Natural killer cell (primary cell): ENCODE measurements at regions not wholly inside any gene's neighbourhood (a gene's known extent, or its start where the extent isn't known, plus 50 kb on each side); places are given as distances from the start of the nearest gene placed in this dataset.

ENCODE experiments used
- ATAC-seq, 3 donors: fragments of 150-1000 bp in 2 of 3; fragments of 200-7000 bp in 1 of 3; cut with Tn5 transposase; 1 replicate in 1 of 3; 2 replicates in 2 of 3; pipeline ENCODE4 v1.10.0; 2021; ENCODE audit warnings: mild to moderate bottlenecking in 2 of 3, moderate library complexity in 2 of 3
- DNase-seq, 2 donors: peaks; one replicate each; pipeline versions ENCODE4 v3.0.0 to v3.0.0-alpha.2; 2013 to 2021; ENCODE audit warnings: mixed read lengths in 1 of 2
- H3K27ac ChIP-seq: one replicate; pipeline ENCODE4 v1.5.1; 2013; ENCODE audit warnings: mild to moderate bottlenecking, low read length
- H3K27me3 ChIP-seq: one replicate; pipeline ENCODE4 v1.6.1; 2013; ENCODE audit warnings: low read length; ENCODE audit not compliant: control insufficient read depth, insufficient read depth
- H3K36me3 ChIP-seq: one replicate; pipeline ENCODE4 v1.6.1; 2013; ENCODE audit warnings: low read length; ENCODE audit not compliant: control insufficient read depth, insufficient read depth
- H3K4me1 ChIP-seq: one replicate; pipeline ENCODE4 v1.6.1; 2013; ENCODE audit warnings: low read length; ENCODE audit not compliant: control insufficient read depth, insufficient read depth
- H3K4me3 ChIP-seq: one replicate; pipeline ENCODE4 v1.5.1; 2013; ENCODE audit warnings: low read length
- H3K9me3 ChIP-seq: one replicate; pipeline ENCODE4 v1.6.1; 2013; ENCODE audit warnings: low read length; ENCODE audit not compliant: control insufficient read depth, insufficient read depth
- H3K27ac Mint-ChIP-seq, 2 donors: one replicate each; pipeline ENCODE4 v1.8.0; 2022; ENCODE audit warnings: mild to moderate bottlenecking in 2 of 2, mixed read lengths in 2 of 2, moderate library complexity in 1 of 2
- H3K27me3 Mint-ChIP-seq, 2 donors: one replicate each; pipeline ENCODE4 v1.8.0; 2022; ENCODE audit warnings: low read depth in 2 of 2, mixed read lengths in 2 of 2
- H3K36me3 Mint-ChIP-seq: one replicate; pipeline ENCODE4 v1.8.0; 2022; ENCODE audit warnings: mixed read lengths
- H3K4me1 Mint-ChIP-seq, 2 donors: one replicate each; pipeline ENCODE4 v1.8.0; 2022; ENCODE audit warnings: mixed read lengths in 2 of 2
- H3K4me3 Mint-ChIP-seq: one replicate; pipeline ENCODE4 v1.8.0; 2022; ENCODE audit warnings: mild to moderate bottlenecking, moderate library complexity, mixed read lengths
- H3K9me3 Mint-ChIP-seq, 2 donors: one replicate each; pipeline ENCODE4 v1.8.0; 2022; ENCODE audit warnings: mixed read lengths in 2 of 2
- WGBS: methylation state at CpG from one replicate; pipeline ENCODE4 v1.1.7; 2013; ENCODE audit warnings: missing lambda C conversion rate; ENCODE audit not compliant: insufficient coverage; 5-methylcytosine and 5-hydroxymethylcytosine counted together
- intact Hi-C: fragments of 100-400 bp; cut with micrococcal nuclease; formaldehyde crosslinking; loops from one replicate; pipeline ENCODE4 v1.14.2; 2022
- TF ChIP-seq, protein P1 (sequence below): fragments of 200-600 bp; IDR thresholded peaks from one replicate; pipeline ENCODE4 v1.8.0; 2022; ENCODE audit warnings: antibody characterized with exemption

DNA sequence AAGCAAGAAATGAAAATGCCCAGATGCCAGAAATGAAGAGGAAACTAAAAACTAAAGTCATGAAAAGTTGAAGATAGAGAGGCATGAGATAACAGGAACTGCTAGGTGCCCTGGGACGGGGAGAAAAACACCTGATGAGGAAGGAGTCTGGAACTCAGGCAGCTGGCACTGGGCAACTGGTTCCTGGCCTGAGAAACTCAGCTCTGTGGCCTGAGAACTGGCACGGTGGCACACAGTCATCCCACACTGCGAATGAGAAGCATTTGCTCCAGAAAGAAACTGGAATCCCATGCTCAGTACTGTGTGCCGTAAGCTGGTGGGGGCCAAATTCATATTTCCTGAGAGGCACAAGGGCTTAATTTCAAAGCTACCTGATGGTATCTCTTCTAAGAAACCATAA is 53.6 kb upstream of the RORA start:
- no peaks in the 10 kb centered on the region for H3K4me1 ChIP-seq
- intact Hi-C loops = no loop called here
- Mint-ChIP-seq H3K27ac (no peak overlapping the region), H3K4me1 (no peaks in the 10 kb centered on the region), H3K4me3 (no peak overlapping the region), H3K27me3 (peaks cover 31 to 56% of the 10 kb centered on the region in 2 donors), H3K9me3 (no peaks in the 10 kb centered on the region), H3K36me3 (no peaks in the 10 kb centered on the region)
- ATAC-seq (no peak), DNase-seq (no peak)
- H3K27ac ChIP-seq = no peak overlapping the region
- no peaks in the 10 kb centered on the region for H3K9me3 ChIP-seq
- TF ChIP-seq, protein P1, sequence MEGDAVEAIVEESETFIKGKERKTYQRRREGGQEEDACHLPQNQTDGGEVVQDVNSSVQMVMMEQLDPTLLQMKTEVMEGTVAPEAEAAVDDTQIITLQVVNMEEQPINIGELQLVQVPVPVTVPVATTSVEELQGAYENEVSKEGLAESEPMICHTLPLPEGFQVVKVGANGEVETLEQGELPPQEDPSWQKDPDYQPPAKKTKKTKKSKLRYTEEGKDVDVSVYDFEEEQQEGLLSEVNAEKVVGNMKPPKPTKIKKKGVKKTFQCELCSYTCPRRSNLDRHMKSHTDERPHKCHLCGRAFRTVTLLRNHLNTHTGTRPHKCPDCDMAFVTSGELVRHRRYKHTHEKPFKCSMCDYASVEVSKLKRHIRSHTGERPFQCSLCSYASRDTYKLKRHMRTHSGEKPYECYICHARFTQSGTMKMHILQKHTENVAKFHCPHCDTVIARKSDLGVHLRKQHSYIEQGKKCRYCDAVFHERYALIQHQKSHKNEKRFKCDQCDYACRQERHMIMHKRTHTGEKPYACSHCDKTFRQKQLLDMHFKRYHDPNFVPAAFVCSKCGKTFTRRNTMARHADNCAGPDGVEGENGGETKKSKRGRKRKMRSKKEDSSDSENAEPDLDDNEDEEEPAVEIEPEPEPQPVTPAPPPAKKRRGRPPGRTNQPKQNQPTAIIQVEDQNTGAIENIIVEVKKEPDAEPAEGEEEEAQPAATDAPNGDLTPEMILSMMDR = no peak
- peaks cover 4% of the 10 kb centered on the region for H3K27me3 ChIP-seq
- no peak overlapping the region for H3K4me3 ChIP-seq
- H3K36me3 ChIP-seq = no peaks in the 10 kb centered on the region
- whole genome bisulfite sequencing = 86% methylated on average over 4 of the region's 4 CpGs

DNA sequence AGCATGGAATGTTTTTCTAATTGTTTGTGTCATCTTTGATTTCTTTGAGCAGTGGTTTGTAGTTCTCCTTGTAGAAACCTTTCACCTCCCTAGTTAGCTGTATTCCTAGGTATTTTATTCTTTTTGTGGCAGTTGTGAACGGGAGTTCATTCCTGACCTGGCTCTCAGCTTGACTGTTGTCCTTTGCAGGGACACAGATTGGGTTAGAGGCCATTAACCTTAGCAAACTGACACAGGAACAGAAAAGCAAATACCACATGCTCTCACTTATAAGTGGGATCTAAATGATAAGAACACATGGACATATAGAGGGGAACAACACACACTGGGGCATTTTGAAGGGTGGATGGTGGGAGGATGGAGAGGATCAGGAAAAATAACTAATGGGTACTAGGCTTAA is 52.2 kb upstream of the RORA start:
- H3K36me3 ChIP-seq = no peaks in the 10 kb centered on the region
- ATAC-seq (no peak), DNase-seq (no peak)
- WGBS = 83% methylated on average over 1 of the region's 1 CpG
- Mint-ChIP-seq H3K4me1 (no peaks in the 10 kb centered on the region), H3K27me3 (peaks cover 28 to 47% of the 10 kb centered on the region in 2 donors), H3K36me3 (no peaks in the 10 kb centered on the region), H3K27ac (no peak overlapping the region), H3K9me3 (no peaks in the 10 kb centered on the region), H3K4me3 (no peak overlapping the region)
- no peaks in the 10 kb centered on the region for H3K9me3 ChIP-seq
- no peaks in the 10 kb centered on the region for H3K4me1 ChIP-seq
- TF ChIP-seq, protein P1 = no peak
- no peak overlapping the region for H3K4me3 ChIP-seq
- peaks cover 4% of the 10 kb centered on the region for H3K27me3 ChIP-seq
- intact Hi-C loops = no loop called here
- H3K27ac ChIP-seq = no peak overlapping the region
